HG03521 (cell line): ENCODE measurements at regions not wholly inside any gene's neighbourhood (a gene's known extent, or its start where the extent isn't known, plus 50 kb on each side); places are given as distances from the start of the nearest gene placed in this dataset.

Source experiments
- ATAC-seq: cut with Tn5 transposase; IDR thresholded peaks from one replicate; pipeline ENCODE4 v1.9.1; 2021; ENCODE audit warnings: mild to moderate bottlenecking, moderate library complexity; ENCODE audit not compliant: unreplicated experiment

DNA sequence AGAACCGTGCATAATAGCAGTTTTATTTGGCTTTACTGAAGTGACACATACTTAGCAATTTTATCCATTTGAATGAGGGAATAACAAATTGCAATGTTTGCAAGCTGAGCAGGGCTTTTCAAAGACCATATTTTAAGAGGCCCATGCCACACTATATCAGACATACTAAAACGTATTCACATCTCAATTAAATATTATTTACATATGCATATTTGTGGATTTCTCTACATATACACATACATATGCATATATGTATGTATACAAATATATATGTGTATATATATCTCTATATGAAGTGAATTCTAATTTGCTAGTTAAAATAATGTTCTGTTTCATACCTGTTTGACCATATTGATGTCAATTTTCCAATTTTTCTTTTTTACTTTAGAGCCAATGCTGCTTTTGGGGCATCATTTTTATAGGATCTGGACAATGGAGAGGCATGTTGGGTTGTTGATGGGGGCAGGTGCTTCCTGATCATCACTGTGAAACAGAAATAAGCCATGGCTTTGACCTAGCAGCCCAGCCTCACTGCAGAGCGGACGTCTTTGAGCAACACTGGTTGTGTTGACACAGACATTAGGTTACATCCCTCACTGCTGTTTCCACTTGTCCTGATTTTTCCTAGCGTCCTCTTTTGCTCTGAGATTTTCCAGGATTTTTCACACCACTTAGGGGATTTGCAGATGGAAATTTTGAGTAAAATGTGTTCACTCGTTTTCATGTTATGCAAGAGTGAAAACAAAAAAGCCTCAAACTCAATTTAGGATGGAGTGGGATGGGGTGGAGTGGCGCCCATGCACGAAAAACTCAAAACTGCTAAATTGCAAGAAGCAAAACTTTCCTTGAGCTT, 56.9 kb downstream of the RDH14 start:
- no peak for ATAC-seq

DNA sequence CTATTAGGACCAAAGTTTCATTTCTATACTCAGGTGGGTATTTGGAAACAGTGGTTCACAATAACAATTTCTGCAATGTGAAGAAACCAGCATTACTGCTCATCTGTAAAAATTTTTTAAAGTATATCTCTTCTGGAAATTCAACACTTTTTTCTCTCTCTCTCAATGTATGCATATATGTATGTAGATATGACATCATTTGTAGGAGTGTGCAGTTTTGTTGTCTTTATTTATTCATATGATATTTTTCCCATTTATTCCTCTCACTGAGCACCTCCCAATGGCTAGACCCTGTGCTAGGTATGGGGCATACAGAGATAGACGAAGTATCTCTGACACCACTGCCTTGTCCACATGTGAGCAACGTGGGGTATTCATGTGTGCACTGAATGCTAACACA, 58.3 kb downstream of the RDH14 start:
- no peak for ATAC-seq

DNA sequence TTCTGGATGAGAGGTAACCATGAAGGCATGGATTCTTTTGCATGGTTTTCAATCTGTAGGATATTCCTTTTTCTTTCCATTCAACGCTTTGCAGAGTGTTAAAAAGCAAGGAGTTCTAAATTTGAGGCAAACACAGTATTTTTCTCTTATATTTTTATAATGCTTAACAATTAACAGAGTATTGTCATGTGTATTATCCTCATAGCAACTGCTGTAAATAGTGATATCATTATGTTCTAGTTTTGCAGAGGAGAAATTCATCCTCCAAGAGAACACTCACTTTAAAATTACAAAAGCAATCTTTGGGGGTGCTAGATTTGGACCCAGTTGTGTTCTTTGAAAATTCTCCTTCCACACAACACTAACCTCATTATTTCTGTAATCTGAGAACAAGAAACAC, 58.7 kb downstream of the RDH14 start:
- ATAC-seq = no peak

DNA sequence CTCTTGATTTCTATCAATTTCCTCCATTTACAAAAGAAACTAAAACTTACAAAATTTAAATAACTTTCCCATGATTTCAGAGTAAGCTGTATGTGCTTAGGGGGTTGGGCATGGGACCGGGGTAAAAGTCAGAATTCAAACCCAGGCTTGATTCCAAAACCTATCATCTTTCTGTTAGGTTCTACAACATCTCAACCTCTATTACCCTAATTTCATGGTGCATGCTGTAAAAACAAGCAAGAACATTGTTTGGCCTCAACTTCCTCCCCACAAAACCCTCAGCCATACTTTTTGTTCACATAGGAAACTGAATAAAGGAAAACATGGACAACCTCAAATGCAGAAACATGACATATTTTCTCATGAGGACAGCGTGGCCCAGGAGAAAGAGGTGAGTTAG, 59.3 kb downstream of the RDH14 start:
- no peak for ATAC-seq

DNA sequence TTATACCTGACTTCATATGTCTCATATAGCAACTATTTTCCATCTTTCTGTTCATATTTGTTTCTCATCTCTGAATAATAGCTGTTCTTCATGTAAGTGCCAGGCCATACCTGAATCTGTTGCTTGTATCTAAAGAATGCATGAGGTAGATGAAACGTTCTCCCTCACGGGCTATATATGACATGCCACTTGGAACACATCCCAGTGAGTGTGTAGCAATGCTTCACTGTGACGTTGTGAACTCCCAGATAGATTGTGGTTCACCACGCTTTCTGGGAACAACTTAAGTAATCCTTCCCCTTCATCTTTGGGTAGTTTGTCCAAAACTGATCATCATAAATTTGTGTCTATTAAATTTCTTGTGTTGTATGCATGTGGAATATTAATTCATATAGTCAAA, 60.1 kb downstream of the RDH14 start:
- no peak for ATAC-seq

DNA sequence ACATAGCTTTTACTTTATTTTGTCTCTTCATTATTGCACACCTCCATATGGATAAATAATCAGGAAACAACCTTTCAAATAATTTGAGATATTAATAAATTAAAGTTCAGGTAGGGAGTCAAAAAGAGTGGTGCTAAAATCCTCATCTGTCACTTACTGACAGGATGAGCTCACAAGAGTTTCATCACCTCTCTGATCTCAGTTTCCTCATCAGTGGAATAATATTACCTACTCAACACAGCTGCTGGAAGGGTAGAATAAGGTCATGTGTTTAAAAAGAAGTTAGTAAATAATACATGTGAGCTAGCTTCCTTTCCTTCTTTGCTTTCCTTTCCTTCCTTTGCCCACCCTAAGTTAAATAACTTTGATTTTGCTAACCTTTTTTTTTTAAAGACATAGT, 61.9 kb downstream of the RDH14 start:
- ATAC-seq = no peak

DNA sequence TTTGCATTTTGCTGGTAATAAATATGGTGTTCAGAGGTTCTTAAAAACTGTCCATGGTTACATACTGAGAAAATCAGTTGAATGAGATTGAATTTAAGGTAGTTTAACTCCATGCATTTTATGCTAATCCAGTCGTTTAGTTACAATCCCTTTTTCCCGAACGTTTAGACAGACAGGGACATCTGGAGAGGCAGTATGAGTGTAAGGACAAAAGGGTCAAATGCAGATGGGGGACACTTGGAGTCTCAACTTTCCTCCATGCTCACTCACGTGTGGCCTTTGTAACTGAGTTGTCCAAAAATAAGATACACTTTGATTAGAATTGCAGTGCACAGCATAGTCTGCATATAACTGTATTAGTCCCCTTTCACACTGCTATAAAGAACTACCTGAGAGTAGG, 63.9 kb downstream of the RDH14 start:
- no peak for ATAC-seq

DNA sequence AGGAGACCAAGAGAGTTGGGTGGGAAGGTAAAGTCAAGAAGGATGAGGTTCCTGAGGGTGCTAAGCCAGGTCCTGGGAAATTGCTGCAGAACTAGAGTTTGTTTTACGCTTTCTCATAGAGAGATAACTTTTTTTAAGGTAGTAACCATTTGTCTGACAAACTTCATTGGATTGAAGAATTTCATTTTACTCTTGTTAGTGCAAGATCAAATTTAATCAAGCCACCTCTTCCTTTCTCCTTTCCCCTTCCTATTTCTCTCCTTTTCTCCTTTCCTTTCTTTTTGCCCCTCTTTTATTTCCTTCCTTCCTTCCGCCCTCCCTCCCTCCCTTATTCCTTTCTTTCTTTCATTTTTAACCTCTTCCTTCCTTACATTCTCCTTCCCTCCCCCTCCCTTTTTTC, 65.4 kb downstream of the RDH14 start:
- ATAC-seq = no peak

DNA sequence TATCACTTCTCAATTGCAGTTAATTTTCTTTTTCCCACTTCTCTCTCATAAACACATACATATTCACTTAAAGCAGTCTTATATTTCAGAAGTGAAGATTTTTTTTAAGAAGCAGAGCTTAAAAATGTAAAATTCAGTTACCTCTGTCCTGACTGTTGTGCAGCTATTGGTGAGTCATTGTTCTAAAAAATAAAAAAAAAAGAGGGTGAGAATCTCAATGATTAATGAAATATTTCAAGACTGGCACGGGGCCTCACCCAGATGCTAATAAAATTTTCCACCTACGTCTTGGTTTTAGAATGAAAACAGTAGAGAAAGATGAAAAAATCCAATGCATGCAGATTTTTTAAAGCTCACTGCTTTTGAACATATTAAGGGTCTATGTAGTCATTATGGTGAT, 67.7 kb downstream of the RDH14 start:
- ATAC-seq = no peak

DNA sequence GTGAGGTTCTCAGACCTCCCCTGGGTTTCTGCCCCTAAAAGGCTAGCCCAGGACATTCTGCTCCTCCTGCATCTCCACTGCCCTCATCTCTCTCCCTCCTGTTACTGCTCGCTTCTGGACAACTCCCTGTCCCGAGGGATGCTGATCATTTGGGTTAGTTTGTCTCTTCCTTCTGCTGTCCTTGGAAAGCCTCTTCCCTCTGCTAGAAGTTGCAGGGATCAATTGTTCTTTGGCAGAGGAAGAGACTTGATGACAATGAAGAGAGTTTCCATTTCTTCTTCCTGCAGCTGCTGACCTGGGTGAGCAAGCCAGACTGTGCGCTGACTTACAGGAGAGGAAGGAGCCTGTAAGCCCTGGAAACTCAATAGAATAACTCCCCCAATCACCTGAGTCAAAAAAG, 68.9 kb downstream of the RDH14 start:
- ATAC-seq = no peak

DNA sequence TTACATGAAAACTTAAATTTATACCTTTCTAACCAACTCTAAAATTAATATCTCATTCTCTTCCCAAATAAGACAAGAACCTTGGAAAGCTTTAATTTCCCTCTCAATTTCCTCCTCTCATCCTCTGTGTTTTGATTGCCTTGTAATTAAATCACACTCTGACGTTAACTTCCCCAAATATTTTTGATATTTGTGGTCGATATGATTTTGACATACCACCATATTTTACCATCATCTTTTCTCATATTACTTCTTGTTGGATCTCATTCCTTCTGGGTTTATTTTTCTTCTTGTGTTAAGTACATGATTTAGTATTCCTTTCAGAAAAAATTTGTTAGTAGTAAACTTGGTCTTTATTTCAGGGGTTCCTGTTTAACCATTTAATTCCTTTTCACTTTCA, 69.6 kb downstream of the RDH14 start:
- ATAC-seq = no peak

DNA sequence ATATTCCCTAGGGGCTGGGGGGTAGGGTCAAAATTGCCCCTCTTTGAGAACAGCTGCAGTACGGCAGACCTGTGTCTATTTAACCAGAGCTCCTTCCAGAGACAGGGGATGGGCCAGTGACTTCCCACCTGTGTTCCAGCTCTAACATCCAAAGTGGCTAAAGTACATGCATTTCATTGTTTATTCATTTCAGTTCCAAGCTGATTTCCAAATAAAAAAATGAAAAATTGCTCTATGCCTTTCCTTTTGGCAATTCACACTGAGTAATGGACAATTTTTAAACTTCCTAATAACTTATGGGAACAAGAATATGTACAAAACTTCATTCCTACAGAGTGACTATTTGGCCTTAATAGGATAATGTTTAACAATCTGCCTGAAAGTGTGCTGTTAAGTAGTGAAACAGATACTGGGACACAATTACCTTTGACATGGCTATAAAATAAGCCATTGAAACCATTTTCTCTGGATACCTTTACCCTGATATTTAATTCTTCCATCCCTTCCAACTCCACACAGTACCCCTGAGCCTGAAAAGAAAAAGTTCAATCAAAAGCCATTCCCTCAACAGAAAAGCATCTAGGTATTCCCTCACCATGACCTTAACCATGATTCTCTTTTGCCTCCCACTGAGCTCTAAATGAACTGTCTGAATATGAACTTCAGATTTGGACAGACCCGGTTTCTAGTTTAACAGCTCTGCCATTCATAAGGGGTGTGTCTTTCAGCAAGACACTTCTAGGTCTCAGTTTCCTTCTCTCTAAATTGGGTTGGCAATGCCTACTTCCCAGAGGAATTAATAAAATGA, 73.1 kb downstream of the RDH14 start:
- no peak for ATAC-seq

DNA sequence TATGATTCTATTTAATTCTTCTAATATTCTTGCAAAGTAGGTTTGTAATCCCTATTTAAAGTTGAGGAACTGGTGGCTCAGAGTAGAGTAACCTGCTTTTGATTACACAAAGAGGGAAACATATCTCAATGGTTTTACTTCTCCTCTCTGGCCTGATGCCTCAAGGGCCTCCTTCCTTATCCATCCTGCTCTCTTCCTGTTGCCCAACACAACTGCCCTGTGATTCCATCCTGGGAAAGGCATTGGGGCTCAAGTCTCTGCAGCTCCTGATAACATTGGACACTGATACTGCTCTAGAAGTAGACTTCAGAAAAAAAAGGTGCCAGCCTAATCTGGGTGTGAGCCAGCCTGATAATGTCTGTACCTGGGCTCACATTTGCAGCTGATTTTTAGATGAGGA, 75.8 kb downstream of the RDH14 start:
- no peak for ATAC-seq

DNA sequence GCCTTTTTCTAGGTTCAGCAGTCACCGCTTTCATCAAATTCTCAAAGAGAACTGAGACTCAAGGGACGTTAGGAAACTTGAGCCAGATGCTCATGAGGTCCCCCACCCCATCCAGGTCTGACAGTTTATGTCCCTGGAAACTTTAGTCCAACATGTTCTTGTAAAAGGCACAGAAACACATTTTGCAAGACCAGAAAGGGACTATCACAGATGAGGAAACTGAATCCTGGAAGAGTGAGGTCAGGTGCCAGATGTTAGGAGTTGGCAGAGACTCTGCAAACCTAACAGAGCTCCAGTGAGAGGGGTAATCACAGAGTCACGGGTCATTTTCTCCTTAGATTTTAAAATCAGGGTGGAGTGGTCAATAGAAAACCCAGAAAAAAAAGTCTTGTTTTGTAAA, 76.6 kb downstream of the RDH14 start:
- ATAC-seq = no peak

DNA sequence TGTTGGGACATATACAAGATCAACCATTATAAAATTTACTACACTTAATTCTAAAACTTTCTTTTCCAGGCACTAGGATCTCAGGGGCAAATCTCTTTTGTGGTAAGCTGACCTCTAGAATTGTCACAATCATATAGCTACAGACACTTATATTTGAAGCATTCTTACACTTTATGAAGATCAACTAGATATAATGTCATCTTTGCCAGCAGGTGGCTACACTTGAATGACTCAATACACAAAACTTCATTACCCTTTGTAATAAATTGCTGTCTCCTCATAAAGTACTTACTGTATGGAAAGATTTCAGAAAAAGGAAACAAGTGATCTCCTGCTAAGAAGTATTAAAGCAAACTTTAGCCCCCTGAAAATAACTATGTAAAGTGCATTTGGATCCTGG, 77.8 kb downstream of the RDH14 start:
- ATAC-seq = no peak

DNA sequence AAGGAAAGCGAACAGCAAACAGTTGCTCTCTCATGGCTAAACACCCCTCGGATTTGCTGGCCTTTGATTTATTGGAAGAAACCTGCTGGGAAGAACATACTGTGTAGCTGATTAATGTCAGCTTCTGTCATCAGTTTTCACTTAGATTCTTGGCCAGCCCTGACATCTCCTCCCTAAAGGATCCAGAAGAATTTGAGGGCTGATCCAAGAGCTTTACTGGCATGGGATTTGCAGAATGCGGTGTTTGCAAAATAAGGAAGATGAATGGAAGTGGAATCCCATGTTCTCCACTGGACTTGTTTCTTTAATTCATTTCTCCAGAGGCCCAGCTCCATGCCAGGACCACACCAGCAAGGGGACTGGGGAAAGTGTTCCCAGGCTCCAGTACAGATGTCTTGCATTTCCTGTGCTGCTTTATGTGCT, 80.5 kb downstream of the RDH14 start:
- no peak for ATAC-seq

DNA sequence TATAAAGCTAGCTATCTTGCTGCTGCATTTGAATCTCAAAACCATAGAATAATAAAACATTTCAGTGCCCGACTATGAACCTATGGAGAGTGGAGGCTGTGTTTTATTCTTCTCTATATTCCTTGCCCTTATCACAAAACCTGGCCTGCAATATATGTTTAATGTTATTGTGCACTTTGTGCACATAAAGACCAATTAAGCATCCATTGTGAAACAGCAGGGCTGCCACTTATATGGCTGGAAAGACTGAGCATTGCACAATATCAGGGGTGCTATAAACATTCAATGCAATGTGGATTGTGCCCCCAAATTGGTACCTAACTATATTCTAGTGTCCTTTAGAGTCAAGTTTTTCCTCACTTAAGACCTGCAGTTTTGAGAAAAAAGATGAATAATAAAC, 83.2 kb downstream of the RDH14 start:
- no peak for ATAC-seq

DNA sequence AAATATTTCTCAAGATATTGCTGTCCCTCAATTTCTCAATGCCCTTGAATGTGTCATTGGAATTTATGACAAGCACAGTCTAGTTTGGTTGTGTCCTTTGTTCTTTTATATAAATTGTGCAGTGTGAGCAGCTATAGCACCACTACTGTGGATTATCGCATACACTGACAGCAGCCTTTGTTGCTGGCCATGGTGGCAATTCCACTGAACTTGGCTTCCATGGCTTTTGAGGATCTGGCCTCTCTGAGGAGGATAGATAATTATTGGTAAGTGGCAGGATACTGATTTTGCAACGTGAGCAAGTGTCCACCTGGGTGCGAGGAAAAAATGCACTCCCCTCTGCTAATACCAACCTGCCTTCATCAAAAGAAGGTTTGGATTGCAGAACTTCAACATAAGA, 84.0 kb downstream of the RDH14 start:
- ATAC-seq = no peak

DNA sequence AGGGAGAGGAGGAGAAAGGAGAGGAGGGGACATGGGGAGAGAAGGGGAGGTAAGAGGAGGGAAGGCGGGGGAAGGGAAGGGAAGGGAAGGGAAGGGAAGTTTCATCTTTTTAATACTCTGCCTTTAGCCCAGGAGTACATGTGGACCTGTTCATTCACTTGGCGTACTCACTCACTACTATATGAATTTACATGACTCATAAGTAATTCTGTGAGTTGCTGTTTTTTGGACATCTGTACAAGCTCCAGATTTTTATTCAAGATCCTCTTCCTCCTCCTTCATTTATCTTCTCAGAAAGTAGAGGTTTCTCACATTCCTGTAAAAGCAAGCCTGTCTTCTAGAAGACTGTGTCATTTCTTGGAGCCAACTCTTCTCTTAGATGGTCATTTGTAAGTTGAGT, 84.6 kb downstream of the RDH14 start:
- ATAC-seq = no peak

DNA sequence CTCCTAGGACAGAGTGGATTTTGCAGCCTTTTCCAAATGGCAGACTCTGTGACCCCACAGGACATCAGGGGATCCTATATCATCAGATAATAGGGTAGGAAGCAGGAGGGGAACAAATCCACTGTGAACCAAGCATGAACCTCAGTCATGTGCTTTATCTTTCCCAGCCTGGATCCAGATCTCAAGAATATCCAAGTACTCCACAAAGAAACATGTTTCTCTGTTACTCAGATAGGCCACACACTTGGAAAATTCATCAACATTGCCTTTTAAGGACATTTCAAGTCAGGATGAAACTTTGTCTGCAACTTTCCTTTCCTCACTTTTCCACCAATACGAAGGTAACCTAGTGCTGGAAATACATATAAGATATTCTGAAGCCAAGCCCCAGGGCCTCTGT, 85.8 kb downstream of the RDH14 start:
- ATAC-seq = no peak

DNA sequence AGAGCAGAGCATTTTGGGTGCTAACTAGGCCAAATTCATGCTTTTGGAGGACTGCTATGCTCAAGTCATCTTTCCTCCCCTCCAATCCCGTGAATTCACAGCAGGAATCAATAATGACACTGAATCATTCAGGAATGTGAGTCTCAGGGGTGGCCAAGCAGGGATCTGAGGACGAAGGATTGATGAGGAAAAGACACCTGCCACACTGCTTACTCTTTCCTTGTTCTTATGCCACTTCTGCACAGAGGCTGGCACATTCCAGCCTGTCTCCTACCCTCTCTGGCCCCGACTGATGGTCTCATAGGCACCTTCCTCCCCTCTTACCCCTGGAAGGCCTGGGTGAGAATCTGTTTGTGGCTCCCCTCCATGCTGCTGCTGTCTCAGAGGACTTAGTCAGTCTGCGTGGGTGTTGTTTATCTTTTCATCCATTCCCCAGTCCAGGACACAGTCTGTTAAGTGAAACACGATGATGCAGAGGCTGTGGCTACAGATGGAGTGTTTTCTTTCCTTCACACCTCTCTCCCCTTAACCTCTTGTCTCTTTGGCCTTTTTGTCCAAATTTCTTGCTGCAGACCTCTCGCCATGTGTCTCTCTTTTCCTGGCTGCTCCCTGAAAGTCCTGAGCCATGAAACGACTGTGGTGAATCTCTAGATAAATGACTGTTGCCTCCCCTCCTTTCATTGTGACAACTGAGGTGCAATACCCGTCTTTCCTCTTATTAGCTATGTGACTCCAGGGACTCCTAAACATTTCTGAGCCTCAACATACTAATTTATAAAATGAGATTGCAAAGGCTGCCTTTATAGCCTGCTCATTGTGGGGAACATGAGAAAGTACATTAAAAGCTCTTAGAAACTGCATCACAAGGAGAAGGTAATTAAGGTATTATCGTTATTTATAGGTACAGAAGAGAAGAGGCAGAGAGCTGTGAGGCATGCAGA, 86.9 kb downstream of the RDH14 start:
- ATAC-seq = no peak
